Activated CD4-positive, CD25-positive, alpha-beta regulatory T cell treated with anti-CD3 and anti-CD28 coated beads, Interleukin-2, amount 50 U/mL, for 24 hours (primary cell): ENCODE measurements at regions not wholly inside any gene's neighbourhood (a gene's known extent, or its start where the extent isn't known, plus 50 kb on each side); places are given as distances from the start of the nearest gene placed in this dataset.
"Not testable (repeated sequence)": the region's sequence is repeated elsewhere in the genome, so short reads cannot be mapped to it uniquely, and the experiment has no call there.

Experiments
- ATAC-seq, 2 donors: fragments of 150-1000 bp; cut with Tn5 transposase; one replicate each; pipeline ENCODE4 v1.10.0; 2021; ENCODE audit warnings: mild to moderate bottlenecking in 1 of 2, moderate library complexity in 1 of 2

DNA sequence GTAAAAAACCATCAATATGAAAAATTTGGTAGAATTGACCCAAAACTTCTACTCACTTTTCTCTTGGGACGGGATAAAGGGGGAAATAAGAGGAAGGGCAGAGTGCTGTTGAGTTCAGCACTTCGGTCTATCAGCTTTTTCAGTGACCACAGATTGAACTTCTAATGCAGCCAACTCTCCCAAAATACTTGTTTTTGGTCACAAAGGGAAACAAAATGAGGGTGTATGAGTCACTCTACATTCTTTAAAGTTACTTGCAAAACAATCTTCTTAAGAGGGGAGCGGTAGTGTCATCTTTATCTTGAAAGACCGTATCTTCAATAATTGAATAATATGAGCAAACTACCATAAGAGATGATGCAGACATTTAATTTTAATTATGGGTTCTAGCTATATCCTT is 661.3 kb downstream of the CD109 start:
- ATAC-seq = no peak

DNA sequence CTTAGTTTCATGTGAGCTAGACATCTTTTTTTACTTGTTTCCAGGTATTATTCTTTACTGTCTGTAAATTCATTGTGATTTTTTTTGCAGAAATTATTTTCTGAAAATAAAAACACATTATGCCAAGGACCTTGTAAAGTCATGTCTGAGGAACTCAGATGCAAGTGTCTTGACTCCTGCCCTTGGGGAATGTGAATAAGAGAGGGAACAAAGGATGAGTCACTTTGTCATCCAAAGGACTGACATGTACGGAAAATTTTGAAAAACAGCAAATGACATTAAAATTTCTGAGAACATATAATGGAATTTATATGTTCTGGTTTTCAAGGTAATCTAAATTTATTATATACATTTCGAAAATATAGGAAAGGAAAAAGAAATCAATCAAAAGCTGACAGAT is 660.4 kb downstream of the CD109 start:
- ATAC-seq = no peak

- no peak for ATAC-seq
These were observed 651.0 kb downstream of the CD109 start for GRCh38 chr6:74346936-74347535.

DNA sequence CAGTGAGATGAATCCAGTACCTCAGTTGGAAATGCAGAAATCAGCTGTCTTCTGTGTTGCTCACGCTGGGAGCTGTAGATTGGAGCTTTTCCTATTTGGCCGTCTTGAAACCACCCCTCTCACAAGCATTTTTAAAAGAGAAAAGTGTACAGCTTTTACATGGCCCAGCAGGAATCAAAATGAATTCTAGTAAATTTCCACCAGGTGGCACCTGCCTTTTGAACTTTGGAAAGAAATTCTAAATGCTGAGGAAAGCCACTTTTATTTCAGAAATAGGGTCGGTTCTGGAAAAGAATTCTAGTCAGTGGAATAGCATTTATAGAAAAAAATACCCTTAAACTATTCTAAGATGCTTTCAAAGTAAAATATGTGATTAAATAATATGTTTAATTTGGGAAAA is 647.8 kb downstream of the CD109 start:
- ATAC-seq = no peak

DNA sequence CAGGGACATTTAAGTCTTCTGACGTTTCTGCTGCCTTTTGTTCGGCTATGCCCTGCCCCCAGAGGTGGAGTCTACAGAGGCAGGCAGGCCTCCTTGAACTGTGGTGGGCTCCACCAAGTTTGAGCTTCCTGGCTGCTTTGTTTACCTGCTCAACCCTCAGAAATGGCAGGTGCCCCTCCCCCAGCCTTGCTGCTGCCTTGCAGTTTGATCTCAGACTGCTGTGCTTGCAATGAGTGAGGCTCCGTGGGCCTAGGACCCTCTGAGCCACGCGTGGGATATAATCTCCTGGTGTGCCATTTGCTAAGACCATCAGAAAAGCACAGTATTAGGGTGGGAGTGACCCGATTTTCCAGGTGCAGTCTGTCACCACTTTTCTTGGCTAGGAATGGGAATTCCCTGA is 647.3 kb downstream of the CD109 start:
- ATAC-seq = not testable (repeated sequence)

- no peak for ATAC-seq
These were observed 638.7 kb downstream of the CD109 start for GRCh38 chr6:74334722-74335121.

DNA sequence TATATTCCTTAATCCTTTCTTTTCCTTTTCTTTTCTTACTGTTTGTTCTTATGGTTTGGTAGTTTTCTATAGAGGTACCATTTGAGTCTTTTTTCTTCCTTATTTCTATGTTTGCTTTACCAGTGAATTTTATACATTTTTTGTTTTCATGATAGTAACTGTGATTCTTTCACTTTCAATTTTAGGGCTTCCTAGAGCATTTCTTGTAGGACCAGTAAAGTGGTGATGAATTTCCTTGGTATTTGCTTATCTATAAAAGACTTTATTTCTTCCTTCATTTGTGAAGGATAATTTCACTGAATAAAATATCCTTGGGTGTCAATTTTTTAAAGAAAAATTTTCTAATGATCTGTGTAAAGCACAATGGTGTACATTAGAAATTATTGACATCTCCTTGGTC is 637.4 kb downstream of the CD109 start:
- no peak for ATAC-seq

DNA sequence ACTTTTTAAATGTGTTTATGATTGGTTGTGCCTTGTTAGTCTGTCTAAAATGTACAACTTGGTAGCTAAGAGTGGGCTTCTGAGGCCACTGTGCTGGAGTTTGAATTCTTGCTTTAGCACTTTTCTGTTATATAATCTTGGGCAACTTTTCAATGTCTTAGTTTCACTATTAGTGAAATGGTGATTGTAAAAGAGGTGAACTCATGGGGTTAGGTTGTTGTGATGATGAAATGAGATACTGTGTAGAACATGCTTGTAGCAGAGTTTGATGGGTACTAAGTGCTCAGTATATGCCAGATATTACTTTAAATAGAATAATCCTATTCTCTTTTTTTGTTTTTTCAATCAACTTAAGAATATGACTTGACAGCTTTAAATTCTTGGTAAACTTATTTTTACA is 624.7 kb downstream of the CD109 start:
- ATAC-seq = no peak

GRCh38 chr6:74320074-74320473 is 624.1 kb downstream of the CD109 start:
- ATAC-seq = no peak

DNA sequence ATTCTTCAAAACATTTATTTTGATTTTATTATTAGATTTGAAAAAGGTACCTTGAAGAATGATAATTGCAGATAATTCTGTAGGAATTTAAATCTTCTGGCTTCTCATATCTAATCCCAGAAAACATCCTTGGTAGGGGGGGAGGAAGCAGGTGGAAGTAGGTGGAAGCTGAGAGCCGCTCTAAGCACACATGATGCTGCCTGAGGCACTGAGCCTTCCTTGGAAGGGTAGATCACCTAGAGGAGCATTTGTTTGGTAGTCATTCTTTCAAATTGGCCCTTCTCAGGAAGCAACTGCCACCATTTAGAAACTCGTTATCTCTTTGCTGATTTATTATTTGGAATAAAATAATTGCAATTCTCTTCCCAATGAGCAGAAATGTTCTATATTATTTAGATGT is 623.3 kb downstream of the CD109 start:
- ATAC-seq = no peak

DNA sequence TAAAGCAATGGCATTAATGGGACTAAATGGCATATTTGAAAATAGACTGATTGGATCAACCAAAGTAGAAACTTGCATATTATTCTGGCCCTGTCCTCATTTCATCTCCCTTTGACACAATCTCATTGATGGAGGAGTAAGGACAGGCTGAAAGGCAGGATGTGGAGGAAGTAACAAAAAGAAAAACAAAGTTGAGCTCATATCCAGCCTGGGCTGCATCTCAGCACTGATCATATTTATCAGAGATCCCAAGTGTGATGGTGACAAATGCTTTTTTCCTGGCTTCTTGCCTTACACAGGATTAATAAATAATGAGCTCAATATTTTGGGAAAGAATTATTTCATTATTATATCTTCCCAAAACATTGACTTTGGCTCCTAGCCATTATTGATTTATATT is 622.7 kb downstream of the CD109 start:
- ATAC-seq = no peak

GRCh38 chr6:74312081-74312480 is 616.1 kb downstream of the CD109 start:
- ATAC-seq = no peak

DNA sequence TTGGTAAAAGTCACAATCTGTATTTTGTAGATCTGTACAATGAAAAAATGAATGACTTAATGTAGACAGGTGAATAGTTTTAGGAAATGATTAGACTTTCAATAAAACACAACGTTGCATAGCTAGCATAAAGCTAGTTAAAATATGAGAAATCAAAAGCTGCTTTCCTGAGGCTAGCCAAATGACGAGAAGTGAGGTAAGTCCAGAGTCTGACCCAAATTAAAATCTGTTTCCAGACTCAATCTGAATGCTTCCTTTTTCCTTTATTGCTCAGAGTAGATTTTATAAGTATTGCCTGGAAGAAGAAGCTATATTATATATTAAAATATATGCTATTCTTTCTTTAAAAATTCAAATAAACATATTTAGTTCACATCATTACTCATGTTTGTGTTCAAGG is 615.4 kb downstream of the CD109 start:
- ATAC-seq = no peak

GRCh38 chr6:74289884-74290283 is 593.9 kb downstream of the CD109 start:
- no peak for ATAC-seq

- ATAC-seq = no peak
These were observed 591.9 kb downstream of the CD109 start for GRCh38 chr6:74287932-74288331.

DNA sequence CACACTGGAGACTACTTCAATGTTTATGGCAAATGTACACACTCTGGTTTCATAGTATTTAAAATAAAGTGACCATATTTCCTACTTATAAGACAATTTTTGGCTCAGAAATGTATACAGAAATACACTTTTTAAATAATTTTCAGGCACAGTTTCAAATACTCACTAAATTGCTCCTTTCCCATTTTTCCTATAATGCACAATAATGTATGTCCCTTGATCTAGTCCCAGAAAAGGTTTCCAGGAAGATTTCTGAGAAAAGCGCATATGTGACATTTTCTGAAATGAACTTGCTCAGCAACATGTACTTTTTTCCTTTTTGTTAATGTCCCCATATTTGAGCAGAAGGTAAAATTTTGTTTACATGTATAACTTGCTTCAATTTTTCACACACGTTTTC is 591.4 kb downstream of the CD109 start:
- ATAC-seq = no peak

DNA sequence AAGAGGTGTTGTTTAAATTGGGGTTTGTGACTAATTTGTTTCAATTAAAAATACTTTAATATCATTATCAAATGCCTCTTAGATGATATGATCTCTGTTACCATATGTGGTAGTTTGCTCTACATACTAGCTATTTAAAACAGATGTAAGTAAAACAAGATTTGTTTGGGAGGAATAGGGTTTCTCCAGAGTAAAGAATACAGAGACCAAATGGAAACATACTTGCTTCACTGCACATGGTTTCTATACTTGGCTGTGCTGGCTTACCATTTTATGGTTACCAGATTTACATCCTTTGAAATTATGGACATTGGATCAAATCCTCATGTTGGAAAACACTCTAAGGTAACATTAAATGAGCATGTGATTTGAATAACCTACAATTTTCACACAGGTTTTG is 588.3 kb downstream of the CD109 start:
- ATAC-seq = no peak

GRCh38 chr6:74283532-74283931 is 587.5 kb downstream of the CD109 start:
- ATAC-seq = no peak

- ATAC-seq = no peak
These were observed 586.2 kb downstream of the CD109 start for GRCh38 chr6:74282143-74282689.

DNA sequence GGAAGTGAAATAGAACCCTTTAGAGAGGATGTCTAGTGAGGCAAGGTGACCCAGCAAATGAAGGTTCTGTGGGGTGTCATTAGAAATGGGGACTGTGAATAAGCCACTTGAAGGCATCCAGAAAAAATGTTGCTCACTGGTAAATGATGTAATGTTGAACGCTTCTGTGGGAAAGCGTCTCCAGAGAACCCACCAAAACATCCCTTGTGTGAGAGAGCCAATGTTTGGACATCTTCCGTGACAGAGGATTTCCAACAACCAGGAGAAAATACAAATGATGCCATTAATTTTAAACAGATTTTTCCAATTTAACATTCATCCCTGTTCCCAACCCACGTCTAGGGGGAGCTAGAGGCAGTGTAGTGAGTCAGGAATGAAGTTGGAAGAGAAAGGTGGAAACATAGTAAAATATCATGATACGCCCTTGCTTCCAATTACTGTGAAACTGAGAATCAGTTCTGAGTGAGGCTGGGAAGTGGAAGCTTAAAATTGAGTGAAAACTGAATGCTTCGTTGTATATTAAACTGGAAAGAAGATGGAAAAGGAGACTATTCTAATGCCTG is 584.2 kb downstream of the CD109 start:
- no peak for ATAC-seq

- no peak for ATAC-seq
These were observed 581.8 kb downstream of the CD109 start for GRCh38 chr6:74277777-74278186.

- no peak for ATAC-seq
These were observed 577.5 kb downstream of the CD109 start for GRCh38 chr6:74273541-74273940.

GRCh38 chr6:74269600-74269858 is 573.5 kb downstream of the CD109 start:
- ATAC-seq = no peak

DNA sequence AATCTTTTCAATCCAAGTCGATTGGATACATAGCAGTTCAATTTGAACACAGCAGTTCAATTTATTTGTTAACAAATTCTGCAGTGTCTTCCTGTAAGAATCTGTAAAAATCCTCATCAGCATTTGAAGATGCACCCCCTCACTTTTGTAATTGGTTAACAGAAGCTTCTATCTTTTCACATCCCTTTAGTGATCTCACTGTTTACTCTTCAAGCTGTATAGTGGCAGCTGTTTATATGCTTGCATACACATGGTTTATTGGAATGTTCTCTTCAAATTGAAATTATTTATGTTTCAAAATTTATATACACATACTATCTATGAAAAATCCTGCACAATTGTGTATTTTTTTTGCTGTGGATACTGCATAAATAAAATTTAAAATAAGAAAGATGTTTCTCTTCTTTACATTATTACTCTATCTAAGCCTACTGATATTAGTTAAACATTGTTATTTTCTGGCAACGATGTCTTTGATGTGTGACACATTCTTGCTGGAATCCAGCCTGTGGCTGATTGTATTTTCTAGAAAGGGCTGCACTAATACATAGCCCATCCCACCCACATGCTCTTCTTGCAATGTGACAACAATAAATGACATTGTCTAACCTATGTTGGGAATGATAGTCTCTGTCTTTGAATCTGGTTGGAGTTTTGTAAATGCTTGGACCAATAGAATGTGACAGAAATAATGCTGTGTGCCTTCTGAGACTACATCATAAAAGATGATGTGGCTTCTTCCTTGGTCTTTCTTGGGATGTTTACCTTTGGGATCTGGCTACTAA is 573.0 kb downstream of the CD109 start:
- ATAC-seq = no peak
